Gastrocnemius medialis (tissue), 4 donors: ENCODE measurements at regions not wholly inside any gene's neighbourhood (a gene's known extent, or its start where the extent isn't known, plus 50 kb on each side); places are given as distances from the start of the nearest gene placed in this dataset.

Experiments used
- CTCF ChIP-seq, 5 experiments: fragments of 450-650 bp in 3 of 5; fragments of 200-600 bp in 2 of 5; sonication (generic) in 2 of 5; IDR thresholded peaks in 4 of 5; conservative IDR thresholded peaks in 1 of 5; 1 replicate in 4 of 5; 2 replicates in 1 of 5; pipeline ENCODE4 v1.5.1; 2016 to 2019; ENCODE audit warnings: antibody characterized with exemption in 5 of 5, mild to moderate bottlenecking in 3 of 5, moderate library complexity in 3 of 5
- POLR2A ChIP-seq, 2 donors: fragments of 450-650 bp; IDR thresholded peaks; one replicate each; pipeline ENCODE4 v1.6.1; 2017; ENCODE audit warnings: antibody characterized with exemption in 2 of 2, mild to moderate bottlenecking in 2 of 2, moderate library complexity in 2 of 2

- no peak for TF ChIP-seq CTCF (IDR thresholded peaks at IDR 0.05 in 4 of 5, conservative IDR thresholded peaks at IDR 0.05 in 1 of 5)
- TF ChIP-seq POLR2A (IDR thresholded peaks at IDR 0.05): no peak
Measured at GRCh38 chr18:53749766-53750165, 474.7 kb downstream of the MBD2 start.
